ENCODE measurements at regions not wholly inside any gene's neighbourhood (a gene's known extent, or its start where the extent isn't known, plus 50 kb on each side); places are given as distances from the start of the nearest gene placed in this dataset.

DNA sequence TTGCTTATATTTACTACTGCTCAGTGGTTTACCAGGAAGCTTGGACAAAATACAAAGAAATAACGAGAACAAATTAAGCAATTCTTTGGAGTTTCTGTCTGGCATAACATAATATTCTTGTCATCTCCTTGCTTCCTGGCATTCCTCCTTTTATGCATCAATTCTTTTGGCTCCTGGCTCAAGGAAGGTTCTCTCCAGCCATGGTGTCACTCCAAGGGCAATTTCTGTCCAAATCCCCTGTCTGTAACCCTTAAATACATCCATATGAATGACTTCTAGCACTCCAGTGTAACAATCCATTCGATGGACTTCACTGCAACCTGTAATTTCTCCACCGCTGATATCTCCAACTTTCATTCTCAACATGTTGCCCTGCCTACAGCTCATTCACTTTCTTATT lies 617.7 kb upstream of the ANKRD30A start:
- Histone ChIP-seq H2BK15ac (replicated peaks; ENCODE audit: low read depth) (no peak overlapping the region), H4K5ac (ENCODE audit: low read length) (no peak overlapping the region), H3K4me3 (ENCODE audit: low read length) (no peak overlapping the region), H3K4ac (ENCODE audit: low read depth, low read length) (no peak overlapping the region), H3K18ac (ENCODE audit: low read length) (no peak overlapping the region), H3K4me2 (ENCODE audit: low read length) (no peak overlapping the region), H3K9ac (ENCODE audit: low read length) (no peak overlapping the region), H3K4me1 (ENCODE audit: control insufficient read depth, low read depth, low read length) (peaks cover 2% of the 10 kb centered on the region), H3K27ac (ENCODE audit: low read depth, low read length) (no peak overlapping the region), H3K79me2 (ENCODE audit: control insufficient read depth, insufficient read depth, low read length) (no peaks in the 10 kb centered on the region), H3K23ac (ENCODE audit: low read length) (no peak overlapping the region), H4K8ac (ENCODE audit: low read depth, low read length) (no peak overlapping the region), H2BK5ac (ENCODE audit: low read length) (no peak overlapping the region), H2BK120ac (ENCODE audit: low read depth, low read length) (no peak overlapping the region), H3K56ac (ENCODE audit: low read length) (no peak overlapping the region), H3K79me1 (ENCODE audit: low read length) (no peaks in the 10 kb centered on the region), H2AK5ac (ENCODE audit: low read length) (no peak overlapping the region), H3K36me3 (ENCODE audit: control insufficient read depth, insufficient read depth, low read length) (no peaks in the 10 kb centered on the region), H3K27me3 (ENCODE audit: insufficient read depth, low read length, poor library complexity) (no peaks in the 10 kb centered on the region)
- DNase-seq: no peak
- no CpG with 5 or more reads among the region's 3 CpGs for WGBS (ENCODE audit: extremely low coverage, insufficient coverage, low lambda C conversion rate)

- H3K9ac ChIP-seq (ENCODE audit: low read length): no peak overlapping the region
- no peak overlapping the region for H3K4ac ChIP-seq (ENCODE audit: low read depth, low read length)
- no peak overlapping the region for H4K5ac ChIP-seq (ENCODE audit: low read length)
- H3K23ac ChIP-seq (ENCODE audit: low read length): no peak overlapping the region
- H2BK5ac ChIP-seq (ENCODE audit: low read length): no peak overlapping the region
- H2BK15ac ChIP-seq (replicated peaks; ENCODE audit: low read depth): no peak overlapping the region
- H3K79me2 ChIP-seq (ENCODE audit: control insufficient read depth, insufficient read depth, low read length): no peaks in the 10 kb centered on the region
- H3K79me1 ChIP-seq (ENCODE audit: low read length): no peaks in the 10 kb centered on the region
- H3K27ac ChIP-seq (ENCODE audit: low read depth, low read length): no peak overlapping the region
- peaks cover 2% of the 10 kb centered on the region for H3K4me1 ChIP-seq (ENCODE audit: control insufficient read depth, low read depth, low read length)
- no peak for DNase-seq
- H3K36me3 ChIP-seq (ENCODE audit: control insufficient read depth, insufficient read depth, low read length): no peaks in the 10 kb centered on the region
- no peaks in the 10 kb centered on the region for H3K27me3 ChIP-seq (ENCODE audit: insufficient read depth, low read length, poor library complexity)
- H4K8ac ChIP-seq (ENCODE audit: low read depth, low read length): no peak overlapping the region
- no peak overlapping the region for H2BK120ac ChIP-seq (ENCODE audit: low read depth, low read length)
- no CpG with 5 or more reads among the region's 5 CpGs for WGBS (ENCODE audit: extremely low coverage, insufficient coverage, low lambda C conversion rate)
- no peak overlapping the region for H2AK5ac ChIP-seq (ENCODE audit: low read length)
- no peak overlapping the region for H3K56ac ChIP-seq (ENCODE audit: low read length)
- H3K4me2 ChIP-seq (ENCODE audit: low read length): no peak overlapping the region
- H3K18ac ChIP-seq (ENCODE audit: low read length): no peak overlapping the region
- no peak overlapping the region for H3K4me3 ChIP-seq (ENCODE audit: low read length)
Measured at GRCh38 chr10:36506697-36507496, 618.5 kb upstream of the ANKRD30A start.

DNA sequence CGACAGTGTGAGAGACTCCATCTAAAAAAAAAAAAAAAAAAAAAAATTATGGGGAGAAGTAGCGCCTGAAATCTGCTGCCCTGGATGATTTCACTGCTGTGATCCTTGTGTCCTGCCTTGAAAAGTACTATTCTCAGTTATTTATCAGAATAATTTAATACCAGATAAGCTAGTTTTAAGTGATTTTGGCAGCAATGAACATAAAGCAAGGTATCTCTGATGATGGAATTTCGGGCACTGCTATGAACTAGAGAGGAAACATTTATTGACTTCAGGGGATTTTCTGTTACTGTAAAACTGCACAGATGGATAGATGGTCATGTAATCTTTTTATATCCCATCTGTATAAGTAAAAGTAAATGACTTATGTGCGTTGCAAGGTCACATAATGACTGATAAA lies 619.1 kb upstream of the ANKRD30A start:
- Histone ChIP-seq H3K4me1 (ENCODE audit: control insufficient read depth, low read depth, low read length) (peaks cover 2% of the 10 kb centered on the region), H2BK5ac (ENCODE audit: low read length) (no peak overlapping the region), H3K9ac (ENCODE audit: low read length) (no peak overlapping the region), H3K36me3 (ENCODE audit: control insufficient read depth, insufficient read depth, low read length) (no peaks in the 10 kb centered on the region), H3K79me1 (ENCODE audit: low read length) (no peaks in the 10 kb centered on the region), H3K23ac (ENCODE audit: low read length) (no peak overlapping the region), H3K56ac (ENCODE audit: low read length) (no peak overlapping the region), H3K4me3 (ENCODE audit: low read length) (no peak overlapping the region), H3K27me3 (ENCODE audit: insufficient read depth, low read length, poor library complexity) (no peaks in the 10 kb centered on the region), H3K4me2 (ENCODE audit: low read length) (no peak overlapping the region), H3K27ac (ENCODE audit: low read depth, low read length) (no peak overlapping the region), H2AK5ac (ENCODE audit: low read length) (no peak overlapping the region), H3K4ac (ENCODE audit: low read depth, low read length) (no peak overlapping the region), H3K79me2 (ENCODE audit: control insufficient read depth, insufficient read depth, low read length) (no peaks in the 10 kb centered on the region), H4K8ac (ENCODE audit: low read depth, low read length) (no peak overlapping the region), H2BK120ac (ENCODE audit: low read depth, low read length) (no peak overlapping the region), H2BK15ac (replicated peaks; ENCODE audit: low read depth) (no peak overlapping the region), H3K18ac (ENCODE audit: low read length) (no peak overlapping the region), H4K5ac (ENCODE audit: low read length) (no peak overlapping the region)
- WGBS (ENCODE audit: extremely low coverage, insufficient coverage, low lambda C conversion rate): no CpG with 5 or more reads among the region's 4 CpGs
- no peak for DNase-seq

DNA sequence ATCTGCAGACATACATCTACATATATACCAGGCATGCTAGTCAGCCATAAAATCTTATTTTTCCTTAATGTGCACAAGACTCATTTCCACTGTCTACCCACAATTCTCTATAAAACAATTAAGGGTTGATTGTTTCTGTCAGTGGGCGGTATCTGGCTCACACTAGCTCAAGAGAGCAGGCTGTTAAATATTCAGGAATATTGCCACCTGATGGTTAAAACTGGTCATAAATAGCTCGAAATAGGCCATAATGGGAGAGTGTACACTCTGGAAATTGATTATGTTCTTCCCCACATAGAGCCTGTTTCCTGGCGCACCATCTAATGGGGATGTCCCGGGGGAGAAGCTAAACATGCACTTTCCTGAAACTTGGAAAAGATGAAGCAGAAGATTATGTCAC lies 620.6 kb upstream of the ANKRD30A start:
- H3K27ac ChIP-seq (ENCODE audit: low read depth, low read length): no peak overlapping the region
- H3K79me1 ChIP-seq (ENCODE audit: low read length): no peaks in the 10 kb centered on the region
- H3K4me3 ChIP-seq (ENCODE audit: low read length): no peak overlapping the region
- no peak overlapping the region for H2BK5ac ChIP-seq (ENCODE audit: low read length)
- no peak overlapping the region for H3K23ac ChIP-seq (ENCODE audit: low read length)
- no CpG with 5 or more reads among the region's 4 CpGs for WGBS (ENCODE audit: extremely low coverage, insufficient coverage, low lambda C conversion rate)
- H3K18ac ChIP-seq (ENCODE audit: low read length): no peak overlapping the region
- no peaks in the 10 kb centered on the region for H3K27me3 ChIP-seq (ENCODE audit: insufficient read depth, low read length, poor library complexity)
- no peak overlapping the region for H4K8ac ChIP-seq (ENCODE audit: low read depth, low read length)
- no peak for DNase-seq
- H2BK15ac ChIP-seq (replicated peaks; ENCODE audit: low read depth): no peak overlapping the region
- H4K5ac ChIP-seq (ENCODE audit: low read length): no peak overlapping the region
- no peak overlapping the region for H2BK120ac ChIP-seq (ENCODE audit: low read depth, low read length)
- H3K4ac ChIP-seq (ENCODE audit: low read depth, low read length): no peak overlapping the region
- H2AK5ac ChIP-seq (ENCODE audit: low read length): no peak overlapping the region
- H3K4me2 ChIP-seq (ENCODE audit: low read length): no peak overlapping the region
- H3K9ac ChIP-seq (ENCODE audit: low read length): no peak overlapping the region
- no peaks in the 10 kb centered on the region for H3K79me2 ChIP-seq (ENCODE audit: control insufficient read depth, insufficient read depth, low read length)
- no peak overlapping the region for H3K56ac ChIP-seq (ENCODE audit: low read length)
- H3K4me1 ChIP-seq (ENCODE audit: control insufficient read depth, low read depth, low read length): peaks cover 2% of the 10 kb centered on the region
- no peaks in the 10 kb centered on the region for H3K36me3 ChIP-seq (ENCODE audit: control insufficient read depth, insufficient read depth, low read length)

- Histone ChIP-seq H3K4ac (ENCODE audit: low read depth, low read length) (no peak overlapping the region), H3K79me2 (ENCODE audit: control insufficient read depth, insufficient read depth, low read length) (no peaks in the 10 kb centered on the region), H3K27ac (ENCODE audit: low read depth, low read length) (no peak overlapping the region), H4K5ac (ENCODE audit: low read length) (no peak overlapping the region), H3K9ac (ENCODE audit: low read length) (no peak overlapping the region), H4K8ac (ENCODE audit: low read depth, low read length) (no peak overlapping the region), H3K4me2 (ENCODE audit: low read length) (no peak overlapping the region), H2BK120ac (ENCODE audit: low read depth, low read length) (no peak overlapping the region), H3K23ac (ENCODE audit: low read length) (no peak overlapping the region), H3K4me3 (ENCODE audit: low read length) (no peak overlapping the region), H3K27me3 (ENCODE audit: insufficient read depth, low read length, poor library complexity) (no peaks in the 10 kb centered on the region), H3K79me1 (ENCODE audit: low read length) (no peaks in the 10 kb centered on the region), H2AK5ac (ENCODE audit: low read length) (no peak overlapping the region), H3K18ac (ENCODE audit: low read length) (no peak overlapping the region), H3K4me1 (ENCODE audit: control insufficient read depth, low read depth, low read length) (peaks cover 2% of the 10 kb centered on the region), H3K56ac (ENCODE audit: low read length) (no peak overlapping the region), H3K36me3 (ENCODE audit: control insufficient read depth, insufficient read depth, low read length) (no peaks in the 10 kb centered on the region), H2BK15ac (replicated peaks; ENCODE audit: low read depth) (no peak overlapping the region), H2BK5ac (ENCODE audit: low read length) (no peak overlapping the region)
- WGBS (ENCODE audit: extremely low coverage, insufficient coverage, low lambda C conversion rate): no CpG with 5 or more reads among the region's 1 CpG
- no peak for DNase-seq
Measured at GRCh38 chr10:36500266-36500665, 625.1 kb upstream of the ANKRD30A start.

- Histone ChIP-seq H3K36me3 (ENCODE audit: control insufficient read depth, insufficient read depth, low read length) (no peaks in the 10 kb centered on the region), H4K5ac (ENCODE audit: low read length) (no peak overlapping the region), H3K4me3 (ENCODE audit: low read length) (no peak overlapping the region), H2BK15ac (replicated peaks; ENCODE audit: low read depth) (no peak overlapping the region), H3K4me2 (ENCODE audit: low read length) (no peak overlapping the region), H3K18ac (ENCODE audit: low read length) (no peak overlapping the region), H3K9ac (ENCODE audit: low read length) (no peak overlapping the region), H2AK5ac (ENCODE audit: low read length) (no peak overlapping the region), H3K79me2 (ENCODE audit: control insufficient read depth, insufficient read depth, low read length) (no peaks in the 10 kb centered on the region), H3K4me1 (ENCODE audit: control insufficient read depth, low read depth, low read length) (peaks cover 2% of the 10 kb centered on the region), H3K27ac (ENCODE audit: low read depth, low read length) (no peak overlapping the region), H2BK120ac (ENCODE audit: low read depth, low read length) (no peak overlapping the region), H3K23ac (ENCODE audit: low read length) (no peak overlapping the region), H3K79me1 (ENCODE audit: low read length) (no peaks in the 10 kb centered on the region), H3K27me3 (ENCODE audit: insufficient read depth, low read length, poor library complexity) (no peaks in the 10 kb centered on the region), H3K56ac (ENCODE audit: low read length) (no peak overlapping the region), H2BK5ac (ENCODE audit: low read length) (no peak overlapping the region), H3K4ac (ENCODE audit: low read depth, low read length) (no peak overlapping the region), H4K8ac (ENCODE audit: low read depth, low read length) (no peak overlapping the region)
- DNase-seq: no peak
- WGBS (ENCODE audit: extremely low coverage, insufficient coverage, low lambda C conversion rate): no CpG with 5 or more reads among the region's 1 CpG
Measured at GRCh38 chr10:36499693-36500092, 625.7 kb upstream of the ANKRD30A start.
